ENCODE measurements at regions not wholly inside any gene's neighbourhood (a gene's known extent, or its start where the extent isn't known, plus 50 kb on each side); places are given as distances from the start of the nearest gene placed in this dataset.

DNA sequence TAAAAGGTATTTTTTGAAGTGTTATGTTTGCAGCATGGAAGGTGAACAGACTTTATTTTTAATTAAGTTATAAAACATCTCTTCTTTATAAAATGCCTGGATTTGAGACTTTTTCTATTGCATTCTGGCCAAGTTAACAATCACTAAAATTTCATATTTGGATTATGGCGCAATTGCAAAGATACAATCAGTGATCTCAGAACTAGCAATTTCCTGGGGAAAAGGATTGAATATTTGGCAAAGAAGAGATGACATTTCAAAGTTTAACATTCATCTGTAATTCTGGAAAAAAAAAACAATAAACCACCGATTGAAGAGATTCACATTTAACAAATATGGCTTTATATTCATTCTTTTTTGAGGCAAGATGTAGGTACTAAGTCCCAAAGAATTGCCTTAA is 378.0 kb downstream of the LRRC70 start:
- TF ChIP-seq CTCF (IDR thresholded peaks at IDR 0.05), result no peak
- TF ChIP-seq POLR2A (IDR thresholded peaks at IDR 0.05), result no peak
- H3K36me3 ChIP-seq, result no peaks in the 10 kb centered on the region

GRCh38 chr5:62954578-62954977 is 376.0 kb downstream of the LRRC70 start:
- no peak overlapping the region for H3K4me3 ChIP-seq
- TF ChIP-seq POLR2A (IDR thresholded peaks at IDR 0.05), result no peak
- no peak for TF ChIP-seq CTCF (IDR thresholded peaks at IDR 0.05)

More for the DNA sequence above, 378.0 kb downstream of the LRRC70 start:
- Histone ChIP-seq H3K4me1 (no peaks in the 10 kb centered on the region), H3K27me3 (no peaks in the 10 kb centered on the region), H3K9me3 (no peaks in the 10 kb centered on the region), H3K27ac (no peak overlapping the region), H3K4me3 (no peak overlapping the region)
- no peak for DNase-seq

DNA sequence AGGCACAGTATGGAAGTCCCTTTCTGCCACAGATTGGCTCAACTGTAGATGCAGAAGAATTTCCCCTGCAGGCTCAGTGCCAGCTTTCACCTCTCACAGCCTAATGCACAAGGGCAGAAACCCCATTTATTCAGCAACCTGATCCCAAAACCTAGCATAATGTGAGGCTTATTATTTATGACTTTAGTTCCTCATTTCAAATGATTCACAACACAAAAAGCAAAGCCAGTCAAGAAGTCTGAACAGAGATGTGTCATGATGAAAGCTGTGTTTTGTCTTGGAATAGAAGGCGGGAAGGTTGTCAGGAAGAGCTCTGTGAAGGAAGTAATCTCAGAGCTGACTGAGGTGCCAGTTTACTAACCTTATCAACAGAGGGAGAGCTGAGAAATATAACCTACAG is 369.7 kb downstream of the LRRC70 start:
- TF ChIP-seq CTCF (IDR thresholded peaks at IDR 0.05) (no peak), POLR2A (IDR thresholded peaks at IDR 0.05) (no peak)
- no peaks in the 10 kb centered on the region for H3K4me1 ChIP-seq
- DNase-seq, result no peak

More at GRCh38 chr5:62954578-62954977, 376.0 kb downstream of the LRRC70 start:
- H3K36me3 ChIP-seq, result no peaks in the 10 kb centered on the region
- DNase-seq, result no peak
- no peaks in the 10 kb centered on the region for H3K9me3 ChIP-seq
- no peak overlapping the region for H3K27ac ChIP-seq
- no peaks in the 10 kb centered on the region for H3K4me1 ChIP-seq
- no peaks in the 10 kb centered on the region for H3K27me3 ChIP-seq

GRCh38 chr5:62942384-62942783 is 363.8 kb downstream of the LRRC70 start:
- DNase-seq, result no peak
- H3K27ac ChIP-seq, result no peak overlapping the region
- no peaks in the 10 kb centered on the region for H3K36me3 ChIP-seq
- no peaks in the 10 kb centered on the region for H3K4me1 ChIP-seq
- no peak overlapping the region for H3K4me3 ChIP-seq
- H3K9me3 ChIP-seq, result no peaks in the 10 kb centered on the region
- no peak for TF ChIP-seq CTCF (IDR thresholded peaks at IDR 0.05)
- no peak for TF ChIP-seq POLR2A (IDR thresholded peaks at IDR 0.05)
- no peaks in the 10 kb centered on the region for H3K27me3 ChIP-seq

More for the DNA sequence above, 369.7 kb downstream of the LRRC70 start:
- Histone ChIP-seq H3K27ac (no peak overlapping the region), H3K27me3 (no peaks in the 10 kb centered on the region), H3K4me3 (no peak overlapping the region), H3K9me3 (no peaks in the 10 kb centered on the region), H3K36me3 (no peaks in the 10 kb centered on the region)

GRCh38 chr5:62938927-62939326 is 360.3 kb downstream of the LRRC70 start:
- TF ChIP-seq POLR2A (IDR thresholded peaks at IDR 0.05), result no peak
- no peak overlapping the region for H3K27ac ChIP-seq

DNA sequence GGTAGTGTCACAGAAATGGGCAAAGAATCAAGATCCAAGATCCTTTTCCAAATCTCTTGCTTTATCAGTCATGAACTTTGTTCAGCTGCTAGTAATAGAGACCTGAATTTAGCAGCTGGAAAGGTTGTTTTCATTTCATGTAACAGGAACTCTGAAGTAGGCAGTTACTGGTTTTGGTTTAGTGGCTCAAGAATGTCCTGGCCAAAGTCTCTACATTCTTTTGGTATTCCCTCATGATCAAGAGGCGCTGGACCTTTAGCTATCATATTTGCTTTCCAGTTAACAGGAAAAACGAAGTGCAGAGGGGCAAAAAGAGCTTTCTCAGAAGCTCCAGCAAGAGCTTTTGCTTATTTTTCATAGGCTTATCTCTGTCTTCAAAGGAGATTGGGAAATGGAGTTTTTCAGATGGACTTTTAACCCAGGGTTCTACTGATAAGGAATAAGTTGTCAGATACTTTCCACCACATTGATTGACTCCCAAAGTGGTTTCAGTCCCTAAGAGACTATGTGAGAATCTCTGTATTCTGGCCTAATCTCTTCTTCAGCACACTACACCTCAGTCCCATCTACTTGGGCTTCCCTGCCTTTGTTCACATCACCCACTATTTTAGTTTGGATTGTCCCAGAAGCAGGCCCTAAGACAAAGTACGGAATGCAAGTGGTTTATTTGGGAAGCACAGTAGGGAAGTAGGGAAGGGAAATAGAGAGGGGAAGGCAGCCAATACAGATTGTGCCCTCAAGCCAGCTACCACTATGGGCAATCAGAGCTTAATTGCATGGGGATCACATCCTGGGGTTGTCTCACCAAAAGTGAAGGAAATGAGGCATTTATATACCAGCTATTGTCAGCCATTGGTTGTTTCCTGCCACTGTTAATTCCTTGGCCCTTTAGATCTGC is 359.3 kb downstream of the LRRC70 start:
- H3K27ac ChIP-seq, result no peak overlapping the region
- H3K4me3 ChIP-seq, result no peak overlapping the region
- no peaks in the 10 kb centered on the region for H3K9me3 ChIP-seq
- no peak for TF ChIP-seq CTCF (IDR thresholded peaks at IDR 0.05)
- TF ChIP-seq POLR2A (IDR thresholded peaks at IDR 0.05), result no peak
- H3K27me3 ChIP-seq, result no peaks in the 10 kb centered on the region
- DNase-seq, result no peak
- no peaks in the 10 kb centered on the region for H3K4me1 ChIP-seq
- H3K36me3 ChIP-seq, result no peaks in the 10 kb centered on the region

More at GRCh38 chr5:62938927-62939326, 360.3 kb downstream of the LRRC70 start:
- H3K36me3 ChIP-seq, result no peaks in the 10 kb centered on the region
- no peaks in the 10 kb centered on the region for H3K9me3 ChIP-seq
- H3K4me3 ChIP-seq, result no peak overlapping the region
- H3K27me3 ChIP-seq, result no peaks in the 10 kb centered on the region
- no peaks in the 10 kb centered on the region for H3K4me1 ChIP-seq
- no peak for DNase-seq

Measured in Peyer's patch (tissue), 4 donors.